Muscle layer of duodenum (tissue), 2 donors: ENCODE measurements at regions not wholly inside any gene's neighbourhood (a gene's known extent, or its start where the extent isn't known, plus 50 kb on each side); places are given as distances from the start of the nearest gene placed in this dataset.

ENCODE experiments used
- H3K27ac ChIP-seq: one replicate; pipeline ENCODE4 v1.7.0; 2013; ENCODE audit warnings: mild to moderate bottlenecking, low read length
- H3K27me3 ChIP-seq: one replicate; pipeline ENCODE4 v1.7.0; 2013; ENCODE audit warnings: low read depth, mild to moderate bottlenecking, control low read depth, low read length
- H3K36me3 ChIP-seq, 2 donors: one replicate each; pipeline ENCODE4 v1.7.0; 2013; ENCODE audit warnings: low read length in 2 of 2, control low read depth in 1 of 2, mild to moderate bottlenecking in 1 of 2; ENCODE audit not compliant: insufficient read depth in 2 of 2, control insufficient read depth in 1 of 2
- H3K4me1 ChIP-seq, 2 donors: one replicate each; pipeline ENCODE4 v1.7.0; 2013; ENCODE audit warnings: low read length in 2 of 2, mild to moderate bottlenecking in 2 of 2, control low read depth in 1 of 2, moderate library complexity in 1 of 2; ENCODE audit not compliant: insufficient read depth in 2 of 2, control insufficient read depth in 1 of 2
- H3K4me3 ChIP-seq, 2 donors: one replicate each; pipeline ENCODE4 v1.7.0; 2013; ENCODE audit warnings: low read length in 2 of 2, low read depth in 1 of 2, mild to moderate bottlenecking in 1 of 2
- H3K9me3 ChIP-seq, 2 donors: one replicate each; pipeline ENCODE4 v1.7.0; 2013; ENCODE audit warnings: low read length in 2 of 2, control low read depth in 1 of 2, mild to moderate bottlenecking in 1 of 2; ENCODE audit not compliant: control insufficient read depth in 1 of 2
- donor health status: healthy.

DNA sequence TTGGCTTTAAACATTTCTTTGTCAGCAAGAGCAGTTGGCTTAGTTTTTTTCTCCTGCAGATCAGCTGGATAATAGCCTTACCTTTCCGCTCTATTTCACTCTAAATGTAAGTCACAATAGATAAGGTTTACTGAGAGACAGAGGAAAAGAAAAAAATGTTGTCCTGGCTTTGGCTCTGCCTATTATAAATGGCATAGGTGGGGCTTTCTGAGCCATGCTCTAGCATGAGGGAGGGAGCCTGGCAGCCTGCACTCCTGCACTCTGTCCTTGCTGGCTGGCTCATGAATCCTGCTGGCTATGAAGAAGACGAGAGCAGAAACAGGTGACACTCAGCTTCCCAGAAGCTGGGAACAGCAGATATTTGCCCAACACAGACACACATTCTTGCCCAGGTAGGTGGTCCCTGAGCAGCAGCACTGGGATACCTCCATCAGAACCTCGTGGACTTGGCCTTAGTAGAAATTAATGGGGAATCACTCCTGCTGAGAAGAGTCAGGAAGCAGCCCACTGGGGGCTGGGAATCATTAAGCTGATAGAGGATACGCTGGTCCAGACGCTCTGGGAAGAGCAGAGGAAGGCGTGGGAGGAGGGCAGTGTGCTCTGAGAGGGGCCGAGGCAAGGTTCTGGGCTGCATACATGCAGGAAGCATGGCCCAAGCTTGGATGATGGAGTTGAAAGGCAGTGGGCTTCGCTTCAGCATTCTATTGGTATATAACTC, 514.4 kb upstream of the HS6ST1 start:
- Histone ChIP-seq H3K36me3 (no peaks in the 10 kb centered on the region), H3K9me3 (no peaks in the 10 kb centered on the region), H3K4me1 (peaks cover 0 to 9% of the 10 kb centered on the region in 2 donors), H3K27me3 (no peaks in the 10 kb centered on the region), H3K4me3 (no peak overlapping the region), H3K27ac (no peak overlapping the region)

- H3K4me1 ChIP-seq = peaks cover 0 to 9% of the 10 kb centered on the region in 2 donors
- H3K27ac ChIP-seq = no peak overlapping the region
- no peaks in the 10 kb centered on the region for H3K27me3 ChIP-seq
- no peaks in the 10 kb centered on the region for H3K9me3 ChIP-seq
- no peaks in the 10 kb centered on the region for H3K36me3 ChIP-seq
- H3K4me3 ChIP-seq = no peak overlapping the region
Measured at GRCh38 chr2:128833664-128834027, 515.0 kb upstream of the HS6ST1 start.

DNA sequence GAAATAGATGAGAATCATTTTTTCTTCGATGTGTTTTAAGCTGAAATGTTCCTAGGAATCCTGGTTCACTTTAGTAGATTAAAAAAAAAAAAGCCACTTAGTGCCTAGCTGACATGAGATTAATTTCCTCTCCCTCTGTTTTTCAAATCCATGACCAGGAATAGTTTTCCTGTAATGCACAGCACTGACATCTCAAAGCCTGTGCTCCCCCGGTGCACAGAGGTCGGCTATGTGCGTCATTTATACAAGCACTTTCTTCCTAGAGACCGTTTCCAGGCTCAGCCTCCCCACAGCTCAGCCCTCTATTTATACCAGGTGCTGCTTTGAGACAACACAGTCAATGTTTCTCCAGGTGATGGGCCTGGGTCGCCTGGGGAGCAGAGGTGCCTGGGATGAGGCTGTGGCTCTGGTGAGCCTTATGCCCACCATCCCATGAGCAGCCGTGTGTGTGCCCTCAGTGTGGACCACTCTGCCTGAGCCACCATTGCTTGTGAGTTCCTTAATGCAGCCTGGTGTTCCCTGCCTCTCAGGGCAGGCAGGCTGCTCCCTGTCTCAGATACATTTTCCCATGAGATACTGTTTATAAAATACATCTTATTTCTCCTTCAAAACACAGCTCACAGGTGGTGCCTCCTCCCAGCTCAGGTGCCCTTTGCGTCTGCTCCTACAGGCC, 515.7 kb upstream of the HS6ST1 start:
- Histone ChIP-seq H3K9me3 (no peaks in the 10 kb centered on the region), H3K27ac (no peak overlapping the region), H3K4me3 (no peak overlapping the region), H3K27me3 (no peaks in the 10 kb centered on the region), H3K36me3 (no peaks in the 10 kb centered on the region), H3K4me1 (peaks cover 0 to 9% of the 10 kb centered on the region in 2 donors)

DNA sequence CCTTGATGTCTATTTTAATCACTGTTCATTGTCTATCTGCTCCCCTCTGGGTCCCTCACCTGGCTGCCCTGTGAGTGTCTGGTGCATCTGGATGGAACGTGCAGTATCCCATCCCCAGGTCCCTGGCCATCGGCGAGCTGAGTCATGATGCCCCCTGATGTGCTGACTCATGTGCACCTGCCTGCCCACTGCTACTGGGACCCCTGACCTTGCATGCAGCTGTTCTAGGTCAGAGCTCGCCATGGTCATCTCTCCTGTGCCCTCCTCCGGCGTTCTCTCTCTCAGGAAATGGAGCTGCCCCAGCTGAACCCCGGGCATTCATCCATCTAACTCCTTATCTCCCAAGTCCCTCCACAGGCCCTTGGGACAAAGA, 516.2 kb upstream of the HS6ST1 start:
- Histone ChIP-seq H3K27me3 (no peaks in the 10 kb centered on the region), H3K27ac (no peak overlapping the region), H3K9me3 (no peaks in the 10 kb centered on the region), H3K4me1 (peaks cover 0 to 9% of the 10 kb centered on the region in 2 donors), H3K36me3 (no peaks in the 10 kb centered on the region), H3K4me3 (no peak overlapping the region)

DNA sequence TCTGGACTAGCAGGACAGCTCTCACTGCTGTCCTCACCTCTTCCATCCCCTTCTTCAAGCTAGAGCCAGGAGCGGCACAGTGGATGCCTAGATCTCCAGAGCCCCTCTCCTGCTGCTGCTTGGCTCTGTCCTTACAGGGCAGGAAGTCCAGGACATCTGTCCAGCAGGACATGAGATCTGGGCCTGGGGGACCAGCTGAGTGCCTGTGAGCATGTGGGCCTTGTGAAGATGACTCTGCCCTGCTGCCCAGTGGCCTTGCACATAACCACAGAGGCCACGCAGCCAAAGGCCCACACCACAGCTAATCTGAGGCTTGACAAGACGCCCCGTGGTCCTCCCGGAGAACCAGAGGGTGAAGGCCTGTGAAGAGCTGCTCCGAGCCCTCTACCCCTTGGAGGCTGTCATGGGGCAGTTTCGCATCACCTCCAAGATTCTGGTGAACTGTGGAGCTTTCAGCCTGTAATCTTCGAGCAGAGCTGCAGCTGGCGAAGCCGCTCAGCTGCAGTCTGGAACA, 516.7 kb upstream of the HS6ST1 start:
- Histone ChIP-seq H3K27ac (no peak overlapping the region), H3K4me1 (peaks cover 0 to 9% of the 10 kb centered on the region in 2 donors), H3K36me3 (no peaks in the 10 kb centered on the region), H3K9me3 (no peaks in the 10 kb centered on the region), H3K27me3 (no peaks in the 10 kb centered on the region), H3K4me3 (no peak overlapping the region)

DNA sequence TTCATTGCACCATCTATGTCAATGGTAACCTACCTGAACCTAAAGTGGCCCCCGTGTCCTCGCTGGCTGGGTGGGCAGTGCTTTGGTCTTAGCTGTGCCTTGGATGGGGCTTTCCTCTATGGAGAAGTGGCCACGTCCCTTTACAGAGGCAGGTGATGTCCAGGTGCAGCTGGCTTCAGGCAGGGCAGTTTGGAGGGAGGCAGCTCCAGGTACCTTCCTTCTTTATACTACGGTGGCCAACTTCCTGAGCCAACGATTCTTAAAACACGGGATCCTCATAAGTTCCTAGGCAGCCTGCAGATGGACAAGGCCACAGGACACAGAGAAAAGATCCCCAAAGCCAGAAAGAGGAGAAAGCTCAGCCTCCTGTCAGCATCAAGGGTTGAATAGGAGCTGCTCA, 517.3 kb upstream of the HS6ST1 start:
- Histone ChIP-seq H3K4me1 (peaks cover 0 to 9% of the 10 kb centered on the region in 2 donors), H3K4me3 (no peak overlapping the region), H3K36me3 (no peaks in the 10 kb centered on the region), H3K9me3 (no peaks in the 10 kb centered on the region), H3K27me3 (no peaks in the 10 kb centered on the region), H3K27ac (no peak overlapping the region)

GRCh38 chr2:128836559-128837100, 518.0 kb upstream of the HS6ST1 start:
- Histone ChIP-seq H3K27me3 (no peaks in the 10 kb centered on the region), H3K9me3 (no peaks in the 10 kb centered on the region), H3K27ac (no peak overlapping the region), H3K4me3 (no peak overlapping the region), H3K36me3 (no peaks in the 10 kb centered on the region), H3K4me1 (peaks cover 0 to 9% of the 10 kb centered on the region in 2 donors)

- Histone ChIP-seq H3K4me3 (no peak overlapping the region), H3K36me3 (no peaks in the 10 kb centered on the region), H3K4me1 (peaks cover 0 to 2% of the 10 kb centered on the region in 2 donors), H3K27me3 (no peaks in the 10 kb centered on the region), H3K27ac (no peak overlapping the region), H3K9me3 (no peaks in the 10 kb centered on the region)
Measured at GRCh38 chr2:128838244-128838643, 519.6 kb upstream of the HS6ST1 start.

DNA sequence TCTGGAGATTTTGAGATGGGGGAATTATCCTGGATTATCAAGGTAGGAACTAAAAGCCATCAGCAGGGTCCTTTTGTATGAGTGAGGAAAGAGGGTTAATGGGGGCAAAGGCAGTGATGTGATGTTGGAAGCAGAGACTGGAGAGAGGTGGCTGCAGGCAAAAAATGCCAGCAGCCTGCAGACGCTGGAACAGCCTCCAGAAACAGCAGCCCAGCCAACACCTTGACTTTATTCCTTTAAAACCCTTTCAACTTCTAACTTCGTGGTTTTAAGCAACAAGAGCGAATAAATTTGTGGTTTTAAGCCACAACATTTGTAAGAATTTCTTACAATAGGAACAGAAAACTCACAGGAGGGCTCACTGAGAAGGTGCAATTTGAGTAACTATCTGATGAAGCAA, 523.1 kb upstream of the HS6ST1 start:
- Histone ChIP-seq H3K4me3 (no peak overlapping the region), H3K27me3 (no peaks in the 10 kb centered on the region), H3K36me3 (no peaks in the 10 kb centered on the region), H3K27ac (no peak overlapping the region), H3K9me3 (no peaks in the 10 kb centered on the region), H3K4me1 (no peaks in the 10 kb centered on the region)

GRCh38 chr2:128867311-128867710, 548.6 kb upstream of the HS6ST1 start:
- H3K9me3 ChIP-seq = no peaks in the 10 kb centered on the region
- no peak overlapping the region for H3K27ac ChIP-seq
- H3K4me1 ChIP-seq = no peaks in the 10 kb centered on the region
- H3K36me3 ChIP-seq = no peaks in the 10 kb centered on the region
- no peaks in the 10 kb centered on the region for H3K27me3 ChIP-seq
- no peak overlapping the region for H3K4me3 ChIP-seq

DNA sequence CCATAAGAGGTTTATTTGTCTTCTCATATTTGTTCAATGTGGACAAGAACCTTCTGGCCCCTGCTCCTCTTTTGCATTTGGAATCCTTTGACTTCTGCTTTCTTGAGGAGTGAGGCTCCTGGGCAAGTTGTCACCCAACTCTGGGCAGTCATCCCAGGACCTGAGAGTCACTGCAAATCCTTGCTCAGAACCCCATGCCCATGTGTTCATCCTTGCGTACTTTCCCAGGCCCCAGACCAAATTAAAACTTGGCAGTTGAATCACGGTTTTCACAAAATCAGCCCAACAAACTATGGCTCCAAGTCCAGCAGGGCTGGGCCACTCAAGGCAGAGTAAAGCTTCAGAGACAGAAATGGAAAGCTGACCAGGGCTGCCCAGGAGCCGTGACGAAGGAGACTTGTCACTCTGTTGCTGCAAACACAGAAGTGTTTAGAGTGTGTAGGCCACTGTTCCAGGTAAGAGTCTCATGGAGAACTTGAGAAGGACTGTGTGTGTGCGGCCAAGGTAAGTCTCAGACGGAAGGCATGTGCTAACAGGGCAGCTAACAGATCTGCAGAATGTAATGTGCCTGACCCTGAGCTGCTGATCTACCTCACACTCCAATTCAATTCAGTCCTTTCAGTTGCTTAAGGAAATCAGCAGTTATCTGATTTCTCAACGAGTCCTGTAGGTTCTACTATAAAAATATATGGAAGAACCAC, 549.4 kb upstream of the HS6ST1 start:
- H3K36me3 ChIP-seq = no peaks in the 10 kb centered on the region
- H3K4me1 ChIP-seq = no peaks in the 10 kb centered on the region
- no peaks in the 10 kb centered on the region for H3K9me3 ChIP-seq
- no peak overlapping the region for H3K27ac ChIP-seq
- H3K27me3 ChIP-seq = no peaks in the 10 kb centered on the region
- no peak overlapping the region for H3K4me3 ChIP-seq
